ENCODE measurements at regions not wholly inside any gene's neighbourhood (a gene's known extent, or its start where the extent isn't known, plus 50 kb on each side); places are given as distances from the start of the nearest gene placed in this dataset.

GRCh38 chr18:47613929-47614328, 316.5 kb downstream of the SMAD2 start:
- DNase-seq = no peak
- in situ Hi-C loops (cut with MboI; ENCODE audit: low pct_unique_long_range_greater_than_20kb, low sequenced_read_pairs) = no loop called here

GRCh38 chr18:47611649-47612048, 318.8 kb downstream of the SMAD2 start:
- in situ Hi-C loops (cut with MboI; ENCODE audit: low pct_unique_long_range_greater_than_20kb, low sequenced_read_pairs) = no loop called here
- DNase-seq = no peak

GRCh38 chr18:47606526-47606925, 323.9 kb downstream of the SMAD2 start:
- in situ Hi-C loops (cut with MboI; ENCODE audit: low pct_unique_long_range_greater_than_20kb, low sequenced_read_pairs) = no loop called here
- DNase-seq = no peak

GRCh38 chr18:47605093-47605492, 325.4 kb downstream of the SMAD2 start:
- DNase-seq = no peak
- in situ Hi-C loops (cut with MboI; ENCODE audit: low pct_unique_long_range_greater_than_20kb, low sequenced_read_pairs) = no loop called here

GRCh38 chr18:47604021-47604420, 326.4 kb downstream of the SMAD2 start:
- no peak for DNase-seq
- in situ Hi-C loops (cut with MboI; ENCODE audit: low pct_unique_long_range_greater_than_20kb, low sequenced_read_pairs) = no loop called here

- DNase-seq = no peak
- in situ Hi-C loops (cut with MboI; ENCODE audit: low pct_unique_long_range_greater_than_20kb, low sequenced_read_pairs) = no loop called here
Measured at GRCh38 chr18:47603158-47603557, 327.3 kb downstream of the SMAD2 start.

GRCh38 chr18:47602273-47602897, 328.1 kb downstream of the SMAD2 start:
- DNase-seq = no peak
- in situ Hi-C loops (cut with MboI; ENCODE audit: low pct_unique_long_range_greater_than_20kb, low sequenced_read_pairs) = no loop called here

- in situ Hi-C loops (cut with MboI; ENCODE audit: low pct_unique_long_range_greater_than_20kb, low sequenced_read_pairs) = no loop called here
- no peak for DNase-seq
Measured at GRCh38 chr18:47601581-47602272, 328.7 kb downstream of the SMAD2 start.

GRCh38 chr18:47595831-47596501, 334.5 kb downstream of the SMAD2 start:
- in situ Hi-C loops (cut with MboI; ENCODE audit: low pct_unique_long_range_greater_than_20kb, low sequenced_read_pairs) = no loop called here
- DNase-seq = peak; percentile 22

GRCh38 chr18:47594621-47595086, 335.8 kb downstream of the SMAD2 start:
- in situ Hi-C loops (cut with MboI; ENCODE audit: low pct_unique_long_range_greater_than_20kb, low sequenced_read_pairs) = no loop called here
- DNase-seq = no peak

- in situ Hi-C loops (cut with MboI; ENCODE audit: low pct_unique_long_range_greater_than_20kb, low sequenced_read_pairs) = no loop called here
- DNase-seq = no peak
Measured at GRCh38 chr18:47593744-47594472, 336.6 kb downstream of the SMAD2 start.

- in situ Hi-C loops (cut with MboI; ENCODE audit: low pct_unique_long_range_greater_than_20kb, low sequenced_read_pairs) = no loop called here
Measured at GRCh38 chr18:47591429-47591828, 339.0 kb downstream of the SMAD2 start.

GRCh38 chr18:47587587-47587986, 336.1 kb upstream of the SKOR2 start:
- DNase-seq = no peak
- in situ Hi-C loops (cut with MboI; ENCODE audit: low pct_unique_long_range_greater_than_20kb, low sequenced_read_pairs) = no loop called here

More at GRCh38 chr18:47591429-47591828, 339.0 kb downstream of the SMAD2 start:
- DNase-seq = no peak

GRCh38 chr18:47586418-47587070, 335.1 kb upstream of the SKOR2 start:
- in situ Hi-C loops (cut with MboI; ENCODE audit: low pct_unique_long_range_greater_than_20kb, low sequenced_read_pairs) = no loop called here
- DNase-seq = no peak

GRCh38 chr18:47585914-47586313, 334.5 kb upstream of the SKOR2 start:
- in situ Hi-C loops (cut with MboI; ENCODE audit: low pct_unique_long_range_greater_than_20kb, low sequenced_read_pairs) = no loop called here
- no peak for DNase-seq

- in situ Hi-C loops (cut with MboI; ENCODE audit: low pct_unique_long_range_greater_than_20kb, low sequenced_read_pairs) = no loop called here
- no peak for DNase-seq
Measured at GRCh38 chr18:47585136-47585535, 333.7 kb upstream of the SKOR2 start.

GRCh38 chr18:47582093-47582492, 330.6 kb upstream of the SKOR2 start:
- no peak for DNase-seq
- in situ Hi-C loops (cut with MboI; ENCODE audit: low pct_unique_long_range_greater_than_20kb, low sequenced_read_pairs) = no loop called here

- in situ Hi-C loops (cut with MboI; ENCODE audit: low pct_unique_long_range_greater_than_20kb, low sequenced_read_pairs) = no loop called here
- no peak for DNase-seq
Measured at GRCh38 chr18:47577520-47577919, 326.1 kb upstream of the SKOR2 start.

GRCh38 chr18:47574966-47575365, 323.5 kb upstream of the SKOR2 start:
- DNase-seq = no peak
- in situ Hi-C loops (cut with MboI; ENCODE audit: low pct_unique_long_range_greater_than_20kb, low sequenced_read_pairs) = no loop called here

All from KBM-7 (cell line).